ENCODE measurements at regions not wholly inside any gene's neighbourhood (a gene's known extent, or its start where the extent isn't known, plus 50 kb on each side); places are given as distances from the start of the nearest gene placed in this dataset.

DNA sequence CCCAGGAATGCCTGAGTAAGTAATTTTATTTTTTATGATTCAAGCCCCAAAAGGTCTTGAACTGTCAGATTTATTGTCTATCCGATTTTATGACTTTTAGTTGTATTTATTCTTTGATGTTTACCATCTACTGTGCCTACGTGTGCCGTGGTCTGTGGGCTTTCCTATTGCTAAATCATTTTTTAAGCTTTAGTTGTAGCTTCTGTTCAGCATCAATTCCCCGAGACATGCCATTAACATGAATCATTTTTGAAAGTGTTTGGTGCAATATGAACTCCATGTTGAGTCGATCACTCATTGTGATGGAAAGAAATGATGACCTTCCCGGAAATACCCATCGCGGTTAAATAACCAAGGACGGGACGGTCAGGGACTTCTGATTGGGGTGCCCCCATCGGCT is 268.7 kb upstream of the THRB start:
- TF ChIP-seq, protein P1, sequence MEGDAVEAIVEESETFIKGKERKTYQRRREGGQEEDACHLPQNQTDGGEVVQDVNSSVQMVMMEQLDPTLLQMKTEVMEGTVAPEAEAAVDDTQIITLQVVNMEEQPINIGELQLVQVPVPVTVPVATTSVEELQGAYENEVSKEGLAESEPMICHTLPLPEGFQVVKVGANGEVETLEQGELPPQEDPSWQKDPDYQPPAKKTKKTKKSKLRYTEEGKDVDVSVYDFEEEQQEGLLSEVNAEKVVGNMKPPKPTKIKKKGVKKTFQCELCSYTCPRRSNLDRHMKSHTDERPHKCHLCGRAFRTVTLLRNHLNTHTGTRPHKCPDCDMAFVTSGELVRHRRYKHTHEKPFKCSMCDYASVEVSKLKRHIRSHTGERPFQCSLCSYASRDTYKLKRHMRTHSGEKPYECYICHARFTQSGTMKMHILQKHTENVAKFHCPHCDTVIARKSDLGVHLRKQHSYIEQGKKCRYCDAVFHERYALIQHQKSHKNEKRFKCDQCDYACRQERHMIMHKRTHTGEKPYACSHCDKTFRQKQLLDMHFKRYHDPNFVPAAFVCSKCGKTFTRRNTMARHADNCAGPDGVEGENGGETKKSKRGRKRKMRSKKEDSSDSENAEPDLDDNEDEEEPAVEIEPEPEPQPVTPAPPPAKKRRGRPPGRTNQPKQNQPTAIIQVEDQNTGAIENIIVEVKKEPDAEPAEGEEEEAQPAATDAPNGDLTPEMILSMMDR (IDR thresholded peaks at IDR 0.05): no peak
- no peak for TF ChIP-seq POLR2A (IDR thresholded peaks at IDR 0.05)

All from right lobe of liver (tissue), 4 donors.